ENCODE measurements at regions not wholly inside any gene's neighbourhood (a gene's known extent, or its start where the extent isn't known, plus 50 kb on each side); places are given as distances from the start of the nearest gene placed in this dataset.

DNA sequence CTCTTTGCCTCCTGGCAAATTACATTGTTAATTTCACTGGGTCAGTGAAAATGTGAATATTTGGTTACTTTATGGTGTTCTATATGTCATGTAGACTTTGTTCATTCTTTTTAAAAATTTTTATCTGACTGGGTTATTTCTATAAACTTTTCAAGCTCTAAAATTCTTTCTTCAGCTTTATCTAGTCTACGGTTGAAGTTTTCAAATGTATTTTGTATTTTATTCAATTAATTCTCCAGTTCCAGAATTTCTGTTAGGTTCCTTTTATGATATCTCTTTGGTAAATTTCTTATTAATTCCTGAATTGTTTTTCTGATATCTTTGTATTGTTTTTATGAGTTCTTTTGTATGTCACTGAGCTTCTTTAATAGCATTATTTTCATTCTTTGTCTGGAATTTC is 228.1 kb downstream of the LPIN1 start:
- ATAC-seq (ENCODE audit: low read depth): no peak
- no peak for TF ChIP-seq EZH2 (IDR thresholded peaks at IDR 0.05; ENCODE audit: borderline replicate concordance, insufficient read depth, low read depth, low read length, poor library complexity, severe bottlenecking)
- H3K4me2 ChIP-seq (replicated peaks; ENCODE audit: low read depth, low read length, poor library complexity, severe bottlenecking): no peak overlapping the region
- peaks cover 2 to 18% (median 13%) of the 10 kb centered on the region in 3 donors for H3K9me3 ChIP-seq (ENCODE audit: control extremely low read depth in 1 of 3, control insufficient read depth in 2 of 3, insufficient read depth in 1 of 3, low read length in 2 of 3)
- no peak overlapping the region for H3K27ac ChIP-seq (ENCODE audit: low read length in 2 of 2)
- no peak overlapping the region for H3K4me3 ChIP-seq (ENCODE audit: control extremely low read depth in 1 of 5, extremely low read depth in 1 of 5, insufficient read depth in 1 of 5, low read depth in 2 of 5, low read length in 4 of 5)
- ChIA-PET POLR2A (interaction anchor here (0.7 kb wide), 1 partner anchor 565 kb away, joined by 3 read pairs; no protein-coding TSS in a partner anchor), CTCF (interaction anchor here (0.7 to 1.0 kb wide), 3 partner anchors 260 to 1033 kb away, joined by 3 to 4 read pairs (median 4); no protein-coding TSS in a partner anchor)
- H3K9me3 Mint-ChIP-seq (ENCODE audit: insufficient read depth): peaks cover 14% of the 10 kb centered on the region
- H3K79me2 ChIP-seq (ENCODE audit: control insufficient read depth, insufficient read depth, low read length): no peaks in the 10 kb centered on the region
- no peaks in the 10 kb centered on the region for H3K27me3 ChIP-seq (replicated peaks in 1 of 4; ENCODE audit: control extremely low read depth in 1 of 4, control insufficient read depth in 3 of 4, insufficient read depth in 4 of 4, low read length in 3 of 4)
- intact Hi-C loops (cut with micrococcal nuclease): no loop called here
- no peak for DNase-seq
- WGBS (ENCODE audit: insufficient coverage): no CpG with 5 or more reads among the region's 1 CpG
- H4K20me1 ChIP-seq (ENCODE audit: control insufficient read depth, insufficient read depth, low read length, poor library complexity, severe bottlenecking): no peaks in the 10 kb centered on the region
- H3K27me3 Mint-ChIP-seq: no peaks in the 10 kb centered on the region
- H2AFZ ChIP-seq (ENCODE audit: insufficient read depth, low read depth, low read length, poor library complexity, severe bottlenecking): no peak overlapping the region
- H3K4me1 ChIP-seq (ENCODE audit: control insufficient read depth in 2 of 2, insufficient read depth in 2 of 2, low read length in 2 of 2): peaks cover 0 to 7% of the 10 kb centered on the region in 2 donors
- H3K27ac Mint-ChIP-seq: no peak overlapping the region
- peaks cover 10% of the 10 kb centered on the region for H3K4me1 Mint-ChIP-seq
- H3K4me3 Mint-ChIP-seq: no peak overlapping the region
- H3K9ac ChIP-seq (ENCODE audit: low read length): no peak overlapping the region
- no peaks in the 10 kb centered on the region for H3K36me3 ChIP-seq (replicated peaks in 1 of 2; ENCODE audit: control extremely low read depth in 1 of 2, control insufficient read depth in 1 of 2, extremely low read depth in 1 of 2, insufficient read depth in 2 of 2, low read length in 1 of 2)

DNA sequence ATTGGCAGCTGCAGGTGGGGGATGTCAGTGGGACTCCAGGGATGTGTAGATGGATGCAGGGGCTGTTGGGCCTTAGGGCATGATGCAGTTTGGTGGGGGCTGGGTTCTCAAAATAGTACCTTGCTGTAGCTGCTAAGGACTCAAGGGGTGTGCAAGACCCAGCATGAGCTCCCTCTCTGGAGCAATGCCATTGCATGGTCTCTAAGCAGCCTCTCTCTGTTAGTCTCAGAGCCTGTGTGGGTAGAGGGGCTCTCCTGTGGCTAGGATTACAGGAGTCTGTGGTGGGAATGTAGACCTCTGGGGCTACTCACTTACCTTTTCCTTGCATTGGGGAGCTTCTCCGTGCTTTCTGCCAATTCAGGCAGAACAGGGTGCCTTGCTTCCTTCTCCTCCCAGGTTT is 228.9 kb downstream of the LPIN1 start:
- Histone ChIP-seq H3K27ac (ENCODE audit: low read length in 2 of 2) (no peak overlapping the region), H3K9ac (ENCODE audit: low read length) (no peak overlapping the region), H4K20me1 (ENCODE audit: control insufficient read depth, insufficient read depth, low read length, poor library complexity, severe bottlenecking) (no peaks in the 10 kb centered on the region), H3K79me2 (ENCODE audit: control insufficient read depth, insufficient read depth, low read length) (no peaks in the 10 kb centered on the region), H3K4me3 (ENCODE audit: control extremely low read depth in 1 of 5, extremely low read depth in 1 of 5, insufficient read depth in 1 of 5, low read depth in 2 of 5, low read length in 4 of 5) (no peak overlapping the region), H3K36me3 (replicated peaks in 1 of 2; ENCODE audit: control extremely low read depth in 1 of 2, control insufficient read depth in 1 of 2, extremely low read depth in 1 of 2, insufficient read depth in 2 of 2, low read length in 1 of 2) (no peaks in the 10 kb centered on the region), H3K27me3 (replicated peaks in 1 of 4; ENCODE audit: control extremely low read depth in 1 of 4, control insufficient read depth in 3 of 4, insufficient read depth in 4 of 4, low read length in 3 of 4) (no peaks in the 10 kb centered on the region), H3K9me3 (ENCODE audit: control extremely low read depth in 1 of 3, control insufficient read depth in 2 of 3, insufficient read depth in 1 of 3, low read length in 2 of 3) (peaks cover 2 to 18% (median 13%) of the 10 kb centered on the region in 3 donors), H3K4me1 (ENCODE audit: control insufficient read depth in 2 of 2, insufficient read depth in 2 of 2, low read length in 2 of 2) (peaks cover 0 to 7% of the 10 kb centered on the region in 2 donors), H2AFZ (ENCODE audit: insufficient read depth, low read depth, low read length, poor library complexity, severe bottlenecking) (no peak overlapping the region), H3K4me2 (replicated peaks; ENCODE audit: low read depth, low read length, poor library complexity, severe bottlenecking) (no peak overlapping the region)
- WGBS (ENCODE audit: insufficient coverage): 83% methylated on average over 1 of the region's 1 CpG
- Mint-ChIP-seq H3K4me3 (no peak overlapping the region), H3K27ac (no peak overlapping the region), H3K27me3 (no peaks in the 10 kb centered on the region), H3K9me3 (ENCODE audit: insufficient read depth) (peaks cover 14% of the 10 kb centered on the region), H3K4me1 (peaks cover 10% of the 10 kb centered on the region)
- ATAC-seq (ENCODE audit: low read depth): no peak
- ChIA-PET CTCF (interaction anchor here (1.0 kb wide), 1 partner anchor 1032 kb away, joined by 3 read pairs; no protein-coding TSS in a partner anchor), POLR2A (no interaction called here)
- intact Hi-C loops (cut with micrococcal nuclease): no loop called here
- TF ChIP-seq, protein P1, sequence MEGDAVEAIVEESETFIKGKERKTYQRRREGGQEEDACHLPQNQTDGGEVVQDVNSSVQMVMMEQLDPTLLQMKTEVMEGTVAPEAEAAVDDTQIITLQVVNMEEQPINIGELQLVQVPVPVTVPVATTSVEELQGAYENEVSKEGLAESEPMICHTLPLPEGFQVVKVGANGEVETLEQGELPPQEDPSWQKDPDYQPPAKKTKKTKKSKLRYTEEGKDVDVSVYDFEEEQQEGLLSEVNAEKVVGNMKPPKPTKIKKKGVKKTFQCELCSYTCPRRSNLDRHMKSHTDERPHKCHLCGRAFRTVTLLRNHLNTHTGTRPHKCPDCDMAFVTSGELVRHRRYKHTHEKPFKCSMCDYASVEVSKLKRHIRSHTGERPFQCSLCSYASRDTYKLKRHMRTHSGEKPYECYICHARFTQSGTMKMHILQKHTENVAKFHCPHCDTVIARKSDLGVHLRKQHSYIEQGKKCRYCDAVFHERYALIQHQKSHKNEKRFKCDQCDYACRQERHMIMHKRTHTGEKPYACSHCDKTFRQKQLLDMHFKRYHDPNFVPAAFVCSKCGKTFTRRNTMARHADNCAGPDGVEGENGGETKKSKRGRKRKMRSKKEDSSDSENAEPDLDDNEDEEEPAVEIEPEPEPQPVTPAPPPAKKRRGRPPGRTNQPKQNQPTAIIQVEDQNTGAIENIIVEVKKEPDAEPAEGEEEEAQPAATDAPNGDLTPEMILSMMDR (IDR thresholded peaks at IDR 0.05): no peak
- TF ChIP-seq EZH2 (IDR thresholded peaks at IDR 0.05; ENCODE audit: borderline replicate concordance, insufficient read depth, low read depth, low read length, poor library complexity, severe bottlenecking): no peak
- no peak for DNase-seq

Measured in B cell (primary cell).